ENCODE measurements at regions not wholly inside any gene's neighbourhood (a gene's known extent, or its start where the extent isn't known, plus 50 kb on each side); places are given as distances from the start of the nearest gene placed in this dataset.

GRCh38 chr2:34403512-34403911 lies 804.4 kb upstream of the FAM98A start:
- TF ChIP-seq CTCF (conservative IDR thresholded peaks at IDR 0.05; ENCODE audit: low read length) (no peak), EZH2phosphoT487 (IDR thresholded peaks at IDR 0.05; ENCODE audit: borderline replicate concordance) (no peak)
- Histone ChIP-seq H3K4me1 (ENCODE audit: insufficient read depth, low read length, poor library complexity, severe bottlenecking) (no peaks in the 10 kb centered on the region), H2AFZ (ENCODE audit: low read length) (no peak overlapping the region), H3K9me2 (replicated peaks; ENCODE audit: low read depth, low read length) (no peaks in the 10 kb centered on the region), H3K9ac (ENCODE audit: low read depth, low read length, poor library complexity, severe bottlenecking) (no peak overlapping the region), H3K36me3 (ENCODE audit: insufficient read depth, low read length) (no peaks in the 10 kb centered on the region), H3K79me2 (ENCODE audit: insufficient read depth, low read length) (no peaks in the 10 kb centered on the region), H3F3A (ENCODE audit: low read depth) (no peaks in the 10 kb centered on the region), H3K4me2 (ENCODE audit: low read depth, low read length, poor library complexity, severe bottlenecking) (no peak overlapping the region), H3K27me3 (ENCODE audit: insufficient read depth, low read length, poor library complexity, severe bottlenecking) (no peaks in the 10 kb centered on the region), H3K4me3 (ENCODE audit: low read length, poor library complexity, severe bottlenecking) (no peak overlapping the region), H3K9me3 (ENCODE audit: insufficient read depth, low read depth, low read length) (no peaks in the 10 kb centered on the region), H4K20me1 (ENCODE audit: insufficient read depth, low read length, poor library complexity, severe bottlenecking) (no peaks in the 10 kb centered on the region)

- H3F3A ChIP-seq (ENCODE audit: low read depth) = no peaks in the 10 kb centered on the region
- no peaks in the 10 kb centered on the region for H3K9me3 ChIP-seq (ENCODE audit: insufficient read depth, low read depth, low read length)
- H4K20me1 ChIP-seq (ENCODE audit: insufficient read depth, low read length, poor library complexity, severe bottlenecking) = no peaks in the 10 kb centered on the region
- H3K27me3 ChIP-seq (ENCODE audit: insufficient read depth, low read length, poor library complexity, severe bottlenecking) = no peaks in the 10 kb centered on the region
- H3K36me3 ChIP-seq (ENCODE audit: insufficient read depth, low read length) = no peaks in the 10 kb centered on the region
- no peaks in the 10 kb centered on the region for H3K4me1 ChIP-seq (ENCODE audit: insufficient read depth, low read length, poor library complexity, severe bottlenecking)
- H3K9ac ChIP-seq (ENCODE audit: low read depth, low read length, poor library complexity, severe bottlenecking) = no peak overlapping the region
- H2AFZ ChIP-seq (ENCODE audit: low read length) = no peak overlapping the region
- H3K4me2 ChIP-seq (ENCODE audit: low read depth, low read length, poor library complexity, severe bottlenecking) = no peak overlapping the region
- no peak overlapping the region for H3K4me3 ChIP-seq (ENCODE audit: low read length, poor library complexity, severe bottlenecking)
- TF ChIP-seq CTCF (conservative IDR thresholded peaks at IDR 0.05; ENCODE audit: low read length) (no peak), EZH2phosphoT487 (IDR thresholded peaks at IDR 0.05; ENCODE audit: borderline replicate concordance) (no peak)
- no peaks in the 10 kb centered on the region for H3K9me2 ChIP-seq (replicated peaks; ENCODE audit: low read depth, low read length)
- no peaks in the 10 kb centered on the region for H3K79me2 ChIP-seq (ENCODE audit: insufficient read depth, low read length)
These were observed 803.3 kb upstream of the FAM98A start for GRCh38 chr2:34402376-34402775.

DNA sequence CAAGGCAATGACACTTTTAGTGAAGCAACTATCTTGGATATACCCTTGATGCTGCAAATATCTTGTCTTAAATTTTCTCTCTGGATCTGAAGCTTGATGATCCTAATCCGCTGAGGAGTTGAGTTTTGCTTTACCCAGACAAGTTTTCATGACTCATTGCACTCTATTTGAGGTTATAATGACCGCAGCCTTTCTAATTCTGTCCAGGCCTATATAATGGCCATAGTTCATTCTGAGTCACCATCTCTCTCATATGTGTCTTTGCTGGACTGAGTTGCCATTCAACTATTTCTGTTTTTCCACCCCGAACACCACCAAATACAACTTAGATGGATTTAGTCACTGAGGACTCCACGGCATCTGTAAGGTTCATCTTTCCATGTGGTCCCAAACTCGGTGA lies 802.1 kb upstream of the FAM98A start:
- no peaks in the 10 kb centered on the region for H4K20me1 ChIP-seq (ENCODE audit: insufficient read depth, low read length, poor library complexity, severe bottlenecking)
- no peak overlapping the region for H3K4me3 ChIP-seq (ENCODE audit: low read length, poor library complexity, severe bottlenecking)
- H3K9ac ChIP-seq (ENCODE audit: low read depth, low read length, poor library complexity, severe bottlenecking) = no peak overlapping the region
- no peaks in the 10 kb centered on the region for H3K36me3 ChIP-seq (ENCODE audit: insufficient read depth, low read length)
- H3K9me3 ChIP-seq (ENCODE audit: insufficient read depth, low read depth, low read length) = no peaks in the 10 kb centered on the region
- no peaks in the 10 kb centered on the region for H3K79me2 ChIP-seq (ENCODE audit: insufficient read depth, low read length)
- no peaks in the 10 kb centered on the region for H3K9me2 ChIP-seq (replicated peaks; ENCODE audit: low read depth, low read length)
- no peaks in the 10 kb centered on the region for H3K27me3 ChIP-seq (ENCODE audit: insufficient read depth, low read length, poor library complexity, severe bottlenecking)
- TF ChIP-seq CTCF (conservative IDR thresholded peaks at IDR 0.05; ENCODE audit: low read length) (no peak), EZH2phosphoT487 (IDR thresholded peaks at IDR 0.05; ENCODE audit: borderline replicate concordance) (no peak)
- H3F3A ChIP-seq (ENCODE audit: low read depth) = no peaks in the 10 kb centered on the region
- no peak overlapping the region for H3K4me2 ChIP-seq (ENCODE audit: low read depth, low read length, poor library complexity, severe bottlenecking)
- no peaks in the 10 kb centered on the region for H3K4me1 ChIP-seq (ENCODE audit: insufficient read depth, low read length, poor library complexity, severe bottlenecking)
- H2AFZ ChIP-seq (ENCODE audit: low read length) = no peak overlapping the region
